Upper lobe of left lung (tissue), 4 donors: ENCODE measurements at regions not wholly inside any gene's neighbourhood (a gene's known extent, or its start where the extent isn't known, plus 50 kb on each side); places are given as distances from the start of the nearest gene placed in this dataset.

ENCODE experiments used
- POLR2A ChIP-seq, 4 donors: fragments of 450-650 bp; IDR thresholded peaks; one replicate each; pipeline ENCODE4 v1.5.1; 2016 to 2017; ENCODE audit warnings: antibody characterized with exemption in 4 of 4, mild to moderate bottlenecking in 2 of 4
- TF ChIP-seq, protein P1 (sequence below), 6 experiments: fragments of 450-650 bp in 4 of 6; fragments of 200-600 bp in 2 of 6; sonication (generic) in 2 of 6; IDR thresholded peaks; one replicate each; pipeline ENCODE4 v1.5.1; 2016 to 2019; ENCODE audit warnings: antibody characterized with exemption in 6 of 6

DNA sequence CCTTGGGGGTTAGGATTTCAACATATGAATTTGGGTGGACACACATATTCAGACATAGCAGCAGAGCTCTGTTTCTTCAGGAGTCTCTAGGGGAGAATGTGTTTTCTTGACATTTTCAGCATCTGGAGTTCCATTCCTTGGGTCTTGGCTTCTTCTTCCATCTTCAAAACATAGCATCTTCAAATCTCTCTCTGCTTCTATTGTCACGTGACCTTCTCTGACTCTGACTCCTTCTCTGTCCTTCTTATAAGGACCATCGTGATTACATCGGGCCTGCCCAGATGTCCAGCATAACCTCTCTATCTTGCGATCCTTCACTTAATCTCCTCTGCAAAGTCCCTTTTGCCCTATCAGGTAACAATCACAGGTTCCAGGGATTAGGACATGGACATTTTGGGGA is 101.0 kb upstream of the CHD6 start:
- TF ChIP-seq POLR2A (IDR thresholded peaks at IDR 0.05) = no peak
- TF ChIP-seq, protein P1, sequence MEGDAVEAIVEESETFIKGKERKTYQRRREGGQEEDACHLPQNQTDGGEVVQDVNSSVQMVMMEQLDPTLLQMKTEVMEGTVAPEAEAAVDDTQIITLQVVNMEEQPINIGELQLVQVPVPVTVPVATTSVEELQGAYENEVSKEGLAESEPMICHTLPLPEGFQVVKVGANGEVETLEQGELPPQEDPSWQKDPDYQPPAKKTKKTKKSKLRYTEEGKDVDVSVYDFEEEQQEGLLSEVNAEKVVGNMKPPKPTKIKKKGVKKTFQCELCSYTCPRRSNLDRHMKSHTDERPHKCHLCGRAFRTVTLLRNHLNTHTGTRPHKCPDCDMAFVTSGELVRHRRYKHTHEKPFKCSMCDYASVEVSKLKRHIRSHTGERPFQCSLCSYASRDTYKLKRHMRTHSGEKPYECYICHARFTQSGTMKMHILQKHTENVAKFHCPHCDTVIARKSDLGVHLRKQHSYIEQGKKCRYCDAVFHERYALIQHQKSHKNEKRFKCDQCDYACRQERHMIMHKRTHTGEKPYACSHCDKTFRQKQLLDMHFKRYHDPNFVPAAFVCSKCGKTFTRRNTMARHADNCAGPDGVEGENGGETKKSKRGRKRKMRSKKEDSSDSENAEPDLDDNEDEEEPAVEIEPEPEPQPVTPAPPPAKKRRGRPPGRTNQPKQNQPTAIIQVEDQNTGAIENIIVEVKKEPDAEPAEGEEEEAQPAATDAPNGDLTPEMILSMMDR (IDR thresholded peaks at IDR 0.05) = no peak
